A673 (cell line): ENCODE measurements at regions not wholly inside any gene's neighbourhood (a gene's known extent, or its start where the extent isn't known, plus 50 kb on each side); places are given as distances from the start of the nearest gene placed in this dataset.

Experiments
- BruUV-seq: library from RNA; stranded (reverse); fragments of 400-500 nt; replicated peaks from 2 replicates; lab custom pipeline; 2021; lab: Mats Ljungman, UMichigan
- CTCF ChIA-PET: fragments of 300-600 bp; sonication (Branson Sonifier 250); formaldehyde crosslinking; loops from one replicate; lab custom pipeline; 2022; ENCODE audit warnings: antibody characterized with exemption; lab: Charles Lee
- POLR2A ChIA-PET: fragments of 300-600 bp; sonication (Branson Sonifier 250); formaldehyde crosslinking; loops from one replicate; lab custom pipeline; 2022; ENCODE audit warnings: antibody characterized with exemption; ENCODE audit not compliant: low non-redundant PET; lab: Charles Lee
- DNase-seq: peaks from one replicate; pipeline ENCODE4 v3.0.0-alpha.2; 2015; ENCODE audit warnings: low spot score
- H3K27ac ChIP-seq: fragments of 200-600 bp; sonication (generic); 2 replicates; pipeline ENCODE4 v1.5.1; 2016; ENCODE audit warnings: mixed run types, low read depth, mild to moderate bottlenecking, mixed read lengths, antibody characterized with exemption, low read length; ENCODE audit not compliant: poor library complexity, severe bottlenecking
- H3K27me3 ChIP-seq: fragments of 200-600 bp; sonication (generic); replicated peaks from 2 replicates; pipeline ENCODE4 v1.6.1; 2017; ENCODE audit warnings: mixed run types, low read depth, mild to moderate bottlenecking, mixed read lengths, antibody characterized with exemption, low read length; ENCODE audit not compliant: insufficient read depth, poor library complexity
- H3K36me3 ChIP-seq: fragments of 200-600 bp; sonication (generic); 2 replicates; pipeline ENCODE4 v1.6.1; 2016; ENCODE audit warnings: mixed run types, mild to moderate bottlenecking, mixed read lengths, antibody characterized with exemption, low read length; ENCODE audit not compliant: insufficient read depth, poor library complexity, severe bottlenecking
- H3K4me1 ChIP-seq: fragments of 200-600 bp; sonication (generic); 2 replicates; pipeline ENCODE4 v1.6.1; 2017; ENCODE audit warnings: mixed run types, mild to moderate bottlenecking, mixed read lengths, antibody characterized with exemption, low read length; ENCODE audit not compliant: insufficient read depth, poor library complexity, severe bottlenecking
- H3K4me3 ChIP-seq: fragments of 200-600 bp; sonication (generic); 2 replicates; pipeline ENCODE4 v1.5.1; 2016; ENCODE audit warnings: low read depth, mixed run types, mild to moderate bottlenecking, mixed read lengths, low read length; ENCODE audit not compliant: poor library complexity, severe bottlenecking
- H3K9me3 ChIP-seq: fragments of 200-600 bp; sonication (generic); 2 replicates; pipeline ENCODE4 v1.6.1; 2016; ENCODE audit warnings: mixed run types, low read depth, mild to moderate bottlenecking, mixed read lengths, antibody characterized with exemption, low read length; ENCODE audit not compliant: poor library complexity, severe bottlenecking
- CTCF ChIP-seq: fragments of 300-800, 200-600 bp; sonication (generic); conservative IDR thresholded peaks from 2 replicates; pipeline ENCODE4 v1.5.1; 2017; ENCODE audit warnings: low read depth, mild to moderate bottlenecking, antibody characterized with exemption, low read length, moderate library complexity, mixed read lengths
- EZH2 ChIP-seq: fragments of 200-600 bp; sonication (generic); IDR thresholded peaks from 2 replicates; pipeline ENCODE4 v1.6.1; 2017; ENCODE audit warnings: borderline replicate concordance, low read depth, mild to moderate bottlenecking, mixed read lengths, antibody characterized with exemption, low read length; ENCODE audit not compliant: poor library complexity, severe bottlenecking
- intact Hi-C: fragments of 100-400 bp; cut with micrococcal nuclease; formaldehyde crosslinking; loops from one replicate; pipeline ENCODE4 v1.10.0; 2022; ENCODE audit not compliant: unreplicated experiment

- Histone ChIP-seq H3K4me1 (no peaks in the 10 kb centered on the region), H3K27me3 (no peaks in the 10 kb centered on the region), H3K27ac (no peak overlapping the region), H3K9me3 (no peaks in the 10 kb centered on the region), H3K36me3 (no peaks in the 10 kb centered on the region), H3K4me3 (no peak overlapping the region)
- DNase-seq: no peak
- intact Hi-C loops: no loop called here
- ChIA-PET CTCF (no interaction called here), POLR2A (no interaction called here)
- TF ChIP-seq EZH2 (no peak), CTCF (no peak)
- no TSS peak for BruUV-seq
Observed at GRCh38 chr2:236743039-236743920, 173.7 kb downstream of the ACKR3 start.

- ChIA-PET POLR2A (no interaction called here), CTCF (no interaction called here)
- TF ChIP-seq CTCF (no peak), EZH2 (no peak)
- H3K27ac ChIP-seq: no peak overlapping the region
- no peaks in the 10 kb centered on the region for H3K9me3 ChIP-seq
- DNase-seq: no peak
- H3K4me1 ChIP-seq: no peaks in the 10 kb centered on the region
- BruUV-seq: no TSS peak
- no peaks in the 10 kb centered on the region for H3K27me3 ChIP-seq
- H3K36me3 ChIP-seq: no peaks in the 10 kb centered on the region
- H3K4me3 ChIP-seq: no peak overlapping the region
- intact Hi-C loops: no loop called here
Observed at GRCh38 chr2:236743921-236744280, 174.3 kb downstream of the ACKR3 start.

GRCh38 chr2:236744281-236744705 lies 174.7 kb downstream of the ACKR3 start:
- H3K27ac ChIP-seq: no peak overlapping the region
- DNase-seq: no peak
- no peaks in the 10 kb centered on the region for H3K36me3 ChIP-seq
- ChIA-PET POLR2A (no interaction called here), CTCF (no interaction called here)
- H3K4me3 ChIP-seq: no peak overlapping the region
- no peaks in the 10 kb centered on the region for H3K27me3 ChIP-seq
- intact Hi-C loops: no loop called here
- TF ChIP-seq EZH2: no peak
- no peak for TF ChIP-seq CTCF
- no peaks in the 10 kb centered on the region for H3K4me1 ChIP-seq
- H3K9me3 ChIP-seq: no peaks in the 10 kb centered on the region
- BruUV-seq: no TSS peak
